Tibial nerve (tissue), 4 donors: ENCODE measurements at regions not wholly inside any gene's neighbourhood (a gene's known extent, or its start where the extent isn't known, plus 50 kb on each side); places are given as distances from the start of the nearest gene placed in this dataset.

ENCODE experiments used
- DNase-seq, 2 donors: peaks; one replicate each; pipeline ENCODE4 v3.0.0-alpha.2; 2019; ENCODE audit warnings: low spot score in 2 of 2
- H3K27ac ChIP-seq, 4 donors: fragments of 200-600 bp; sonication (generic) in 3 of 4; one replicate each; pipeline ENCODE4 v1.5.1; 2017 to 2019; ENCODE audit warnings: mild to moderate bottlenecking in 1 of 4
- H3K27me3 ChIP-seq, 2 donors: fragments of 200-600 bp; sonication (generic) in 1 of 2; one replicate each; pipeline versions ENCODE4 v1.5.1 to v1.6.0; 2017 to 2019
- H3K36me3 ChIP-seq, 3 donors: fragments of 200-600 bp; sonication (generic); one replicate each; pipeline ENCODE4 v1.5.1; 2018 to 2019
- H3K4me1 ChIP-seq, 4 donors: fragments of 200-600 bp; sonication (generic) in 3 of 4; one replicate each; pipeline ENCODE4 v1.5.1; 2017 to 2019
- H3K4me3 ChIP-seq, 4 donors: fragments of 200-600 bp; sonication (generic) in 3 of 4; one replicate each; pipeline ENCODE4 v1.5.1; 2017 to 2019; ENCODE audit warnings: mild to moderate bottlenecking in 1 of 4, moderate library complexity in 1 of 4
- H3K9me3 ChIP-seq, 4 donors: fragments of 200-600 bp; sonication (generic) in 3 of 4; one replicate each; pipeline ENCODE4 v1.5.1; 2017 to 2019
- CTCF ChIP-seq, 5 experiments: fragments of 200-600 bp in 3 of 5; fragments of 450-650 bp in 2 of 5; sonication (generic) in 3 of 5; IDR thresholded peaks; one replicate each; pipeline ENCODE4 v1.5.1; 2016 to 2019; ENCODE audit warnings: antibody characterized with exemption in 5 of 5, mild to moderate bottlenecking in 3 of 5, moderate library complexity in 2 of 5
- EP300 ChIP-seq, 2 donors: sonication (generic); formaldehyde crosslinking; IDR thresholded peaks; one replicate each; pipeline ENCODE4 v1.6.1; 2017; ENCODE audit warnings: antibody characterized with exemption in 2 of 2, mild to moderate bottlenecking in 1 of 2
- POLR2A ChIP-seq, 2 donors: fragments of 450-650 bp; IDR thresholded peaks; one replicate each; pipeline ENCODE4 v1.6.1; 2017; ENCODE audit warnings: antibody characterized with exemption in 2 of 2, mild to moderate bottlenecking in 2 of 2, moderate library complexity in 2 of 2
- WGBS, 2 donors: methylation state at CpG; one replicate each; pipeline ENCODE4 v1.1.5; 2018; 5-methylcytosine and 5-hydroxymethylcytosine counted together

- DNase-seq: no peak
- Histone ChIP-seq H3K27me3 (no peaks in the 10 kb centered on the region), H3K36me3 (no peaks in the 10 kb centered on the region), H3K4me3 (no peak overlapping the region), H3K27ac (peak overlapping the region in 2 of 4 donors; percentile 17 to 59), H3K4me1 (peaks cover 0 to 22% (median 3%) of the 10 kb centered on the region in 4 donors), H3K9me3 (no peaks in the 10 kb centered on the region)
- TF ChIP-seq EP300 (IDR thresholded peaks at IDR 0.05) (no peak), CTCF (IDR thresholded peaks at IDR 0.05) (no peak), POLR2A (IDR thresholded peaks at IDR 0.05) (no peak)
Observed at GRCh38 chr15:39270221-39270855, 310.5 kb upstream of the THBS1 start.

- H3K27me3 ChIP-seq: no peaks in the 10 kb centered on the region
- H3K9me3 ChIP-seq: no peaks in the 10 kb centered on the region
- peaks cover 0 to 22% (median 3%) of the 10 kb centered on the region in 4 donors for H3K4me1 ChIP-seq
- no peaks in the 10 kb centered on the region for H3K36me3 ChIP-seq
- no peak overlapping the region for H3K4me3 ChIP-seq
- TF ChIP-seq EP300 (IDR thresholded peaks at IDR 0.05) (no peak), CTCF (IDR thresholded peaks at IDR 0.05) (no peak), POLR2A (IDR thresholded peaks at IDR 0.05) (no peak)
- H3K27ac ChIP-seq: peak overlapping the region in 1 of 4 donors; percentile 59
- DNase-seq: no peak
- WGBS, 2 donors: 77 to 85% methylated on average over 7 of the region's 7 CpGs
Observed at GRCh38 chr15:39270934-39271333, 309.9 kb upstream of the THBS1 start.

GRCh38 chr15:39272901-39273300, 308.0 kb upstream of the THBS1 start:
- Histone ChIP-seq H3K36me3 (no peaks in the 10 kb centered on the region), H3K27ac (no peak overlapping the region), H3K27me3 (no peaks in the 10 kb centered on the region), H3K4me1 (peaks cover 0 to 22% (median 3%) of the 10 kb centered on the region in 4 donors), H3K4me3 (no peak overlapping the region), H3K9me3 (no peaks in the 10 kb centered on the region)
- DNase-seq: no peak
- 95 to 96% methylated on average over 2 of the region's 2 CpGs for WGBS, 2 donors
- TF ChIP-seq EP300 (IDR thresholded peaks at IDR 0.05): no peak

GRCh38 chr15:39273717-39274411, 307.0 kb upstream of the THBS1 start:
- DNase-seq: no peak
- H3K4me1 ChIP-seq: peaks cover 0 to 22% (median 3%) of the 10 kb centered on the region in 4 donors
- H3K9me3 ChIP-seq: no peaks in the 10 kb centered on the region
- H3K27me3 ChIP-seq: no peaks in the 10 kb centered on the region
- no peak for TF ChIP-seq CTCF (IDR thresholded peaks at IDR 0.05)
- TF ChIP-seq POLR2A (IDR thresholded peaks at IDR 0.05): no peak
- no peak for TF ChIP-seq EP300 (IDR thresholded peaks at IDR 0.05)
- H3K4me3 ChIP-seq: no peak overlapping the region
- no peaks in the 10 kb centered on the region for H3K36me3 ChIP-seq
- WGBS, 2 donors: 53 to 59% methylated on average over 4 of the region's 4 CpGs
- no peak overlapping the region for H3K27ac ChIP-seq

GRCh38 chr15:39275066-39275465, 305.8 kb upstream of the THBS1 start:
- Histone ChIP-seq H3K27ac (no peak overlapping the region), H3K27me3 (no peaks in the 10 kb centered on the region), H3K4me3 (no peak overlapping the region), H3K36me3 (no peaks in the 10 kb centered on the region), H3K9me3 (no peaks in the 10 kb centered on the region), H3K4me1 (peaks cover 0 to 11% (median 2%) of the 10 kb centered on the region in 4 donors)
- WGBS, 2 donors: 90 to 93% methylated on average over 3 of the region's 3 CpGs
- TF ChIP-seq CTCF (IDR thresholded peaks at IDR 0.05): no peak
- no peak for TF ChIP-seq POLR2A (IDR thresholded peaks at IDR 0.05)
- no peak for TF ChIP-seq EP300 (IDR thresholded peaks at IDR 0.05)
- no peak for DNase-seq
